T-cell (primary cell): ENCODE measurements at regions not wholly inside any gene's neighbourhood (a gene's known extent, or its start where the extent isn't known, plus 50 kb on each side); places are given as distances from the start of the nearest gene placed in this dataset.

Experiments
- ATAC-seq, 4 experiments: fragments of 200-7000 bp in 3 of 4; fragments of 150-1000 bp in 1 of 4; cut with Tn5 transposase; replicated peaks in 1 of 4; 1 replicate in 3 of 4; 2 replicates in 1 of 4; pipeline ENCODE4 v1.10.0; 2021; ENCODE audit warnings: moderate library complexity in 3 of 4, mild to moderate bottlenecking in 2 of 4, moderate number of reproducible peaks in 1 of 4
- CTCF ChIA-PET, 2 donors: fragments of 300-600 bp; sonication (Branson Sonifier 250); formaldehyde crosslinking; loops; one replicate each; lab custom pipeline; 2022; ENCODE audit warnings: antibody characterized with exemption in 2 of 2; lab: Charles Lee
- POLR2A ChIA-PET, 2 donors: fragments of 300-600 bp; sonication (Branson Sonifier 250); formaldehyde crosslinking; loops; one replicate each; lab custom pipeline; 2022; ENCODE audit warnings: antibody characterized with exemption in 2 of 2; lab: Charles Lee
- DNase-seq, 35 experiments: peaks; one replicate each; pipeline versions ENCODE4 v3.0.0 to v3.0.0-alpha.2; 2013 to 2023
- H3K27ac ChIP-seq: one replicate; pipeline ENCODE4 v1.5.1; 2013; ENCODE audit warnings: low read length
- H3K27me3 ChIP-seq, 2 experiments: replicated peaks in 1 of 2; 1 replicate in 1 of 2; 2 replicates in 1 of 2; pipeline versions ENCODE4 v1.6.1 to v1.7.0; 2013; ENCODE audit warnings: low read length in 1 of 2, mixed read lengths in 1 of 2; ENCODE audit not compliant: control insufficient read depth in 2 of 2, insufficient read depth in 2 of 2; ENCODE audit errors: extremely low read depth in 1 of 2
- H3K36me3 ChIP-seq, 2 donors: 1 replicate in 1 of 2; 2 replicates in 1 of 2; pipeline versions ENCODE4 v1.6.1 to v1.7.0; 2013; ENCODE audit warnings: low read length in 1 of 2; ENCODE audit not compliant: control insufficient read depth in 2 of 2, insufficient read depth in 1 of 2; ENCODE audit errors: extremely low read depth in 1 of 2
- H3K4me1 ChIP-seq, 2 experiments: 1 replicate in 1 of 2; 2 replicates in 1 of 2; pipeline versions ENCODE4 v1.6.1 to v1.7.0; 2013; ENCODE audit warnings: low read length in 2 of 2, mixed read lengths in 1 of 2; ENCODE audit not compliant: insufficient read depth in 2 of 2, control insufficient read depth in 1 of 2; ENCODE audit errors: extremely low read depth in 1 of 2
- H3K4me3 ChIP-seq, 2 donors: 1 replicate in 1 of 2; 2 replicates in 1 of 2; pipeline versions ENCODE4 v1.5.1 to v1.7.0; 2013; ENCODE audit warnings: mild to moderate bottlenecking in 2 of 2, low read length in 1 of 2, moderate library complexity in 1 of 2; ENCODE audit not compliant: control insufficient read depth in 1 of 2; ENCODE audit errors: extremely low read depth in 1 of 2
- H3K9me3 ChIP-seq: 2 replicates; pipeline ENCODE4 v1.7.0; 2013
- H3K27ac Mint-ChIP-seq, 2 donors: one replicate each; pipeline ENCODE4 v1.8.0; 2020 to 2021; ENCODE audit warnings: mild to moderate bottlenecking in 2 of 2, mixed read lengths in 2 of 2
- H3K27me3 Mint-ChIP-seq, 2 donors: one replicate each; pipeline ENCODE4 v1.8.0; 2021 to 2022; ENCODE audit warnings: mixed read lengths in 2 of 2
- H3K36me3 Mint-ChIP-seq: one replicate; pipeline ENCODE4 v1.8.0; 2021; ENCODE audit warnings: mixed read lengths
- H3K4me1 Mint-ChIP-seq, 3 donors: one replicate each; pipeline ENCODE4 v1.8.0; 2020 to 2022; ENCODE audit warnings: mixed read lengths in 3 of 3, mild to moderate bottlenecking in 1 of 3
- H3K4me3 Mint-ChIP-seq, 3 donors: one replicate each; pipeline ENCODE4 v1.8.0; 2020 to 2022; ENCODE audit warnings: mild to moderate bottlenecking in 3 of 3, mixed read lengths in 3 of 3, moderate library complexity in 3 of 3
- H3K9me3 Mint-ChIP-seq, 3 donors: one replicate each; pipeline ENCODE4 v1.8.0; 2020 to 2022; ENCODE audit warnings: mixed read lengths in 3 of 3
- WGBS: methylation state at CpG from one replicate; pipeline ENCODE4 v1.1.5; 2013; ENCODE audit warnings: missing lambda C conversion rate; ENCODE audit not compliant: insufficient coverage; 5-methylcytosine and 5-hydroxymethylcytosine counted together

GRCh38 chr2:34419856-34420255, 820.8 kb upstream of the FAM98A start:
- Histone ChIP-seq H3K36me3 (no peaks in the 10 kb centered on the region), H3K4me1 (no peaks in the 10 kb centered on the region), H3K27me3 (no peaks in the 10 kb centered on the region), H3K4me3 (no peak overlapping the region), H3K27ac (no peak overlapping the region), H3K9me3 (peaks cover 3% of the 10 kb centered on the region)
- H3K36me3 Mint-ChIP-seq, result no peaks in the 10 kb centered on the region
- no peaks in the 10 kb centered on the region for H3K4me1 Mint-ChIP-seq
- ChIA-PET POLR2A (no interaction called here), CTCF (interaction anchor here in 1 of 2 donors (0.6 kb wide), 1 partner anchor 614 kb away, joined by 6 read pairs; no protein-coding TSS in a partner anchor)
- no peak for ATAC-seq
- H3K4me3 Mint-ChIP-seq, result no peak overlapping the region
- no peak overlapping the region for H3K27ac Mint-ChIP-seq
- H3K27me3 Mint-ChIP-seq, result no peaks in the 10 kb centered on the region
- peaks cover 11 to 17% (median 13%) of the 10 kb centered on the region in 3 donors for H3K9me3 Mint-ChIP-seq
- no peak for DNase-seq

- CTCF ChIA-PET, result no interaction called here
- POLR2A ChIA-PET, result no interaction called here
- WGBS, result no CpG with 5 or more reads among the region's 2 CpGs
- Histone ChIP-seq H3K4me3 (no peak overlapping the region), H3K9me3 (peaks cover under 1% of the 10 kb centered on the region), H3K36me3 (no peaks in the 10 kb centered on the region), H3K27ac (no peak overlapping the region), H3K27me3 (no peaks in the 10 kb centered on the region), H3K4me1 (no peaks in the 10 kb centered on the region)
- Mint-ChIP-seq H3K27ac (no peak overlapping the region), H3K4me3 (no peak overlapping the region), H3K4me1 (no peaks in the 10 kb centered on the region), H3K27me3 (no peaks in the 10 kb centered on the region), H3K9me3 (peaks cover 0 to 8% (median 7%) of the 10 kb centered on the region in 3 donors), H3K36me3 (no peaks in the 10 kb centered on the region)
- DNase-seq (no peak), ATAC-seq (no peak)
These were observed 817.8 kb upstream of the FAM98A start for GRCh38 chr2:34416856-34417255.

- Histone ChIP-seq H3K27me3 (no peaks in the 10 kb centered on the region), H3K4me1 (no peaks in the 10 kb centered on the region), H3K4me3 (no peak overlapping the region), H3K9me3 (no peaks in the 10 kb centered on the region), H3K27ac (no peak overlapping the region), H3K36me3 (no peaks in the 10 kb centered on the region)
- POLR2A ChIA-PET, result no interaction called here
- CTCF ChIA-PET, result interaction anchor here in 1 of 2 donors (0.7 kb wide), 1 partner anchor 28 kb away, joined by 16 read pairs; no protein-coding TSS in a partner anchor
- 67% methylated on average over 3 of the region's 4 CpGs for WGBS
- DNase-seq (no peak), ATAC-seq (no peak)
- Mint-ChIP-seq H3K36me3 (no peaks in the 10 kb centered on the region), H3K27me3 (no peaks in the 10 kb centered on the region), H3K27ac (no peak overlapping the region), H3K9me3 (peaks cover 3 to 8% (median 7%) of the 10 kb centered on the region in 3 donors), H3K4me1 (no peaks in the 10 kb centered on the region), H3K4me3 (no peak overlapping the region)
These were observed 815.8 kb upstream of the FAM98A start for GRCh38 chr2:34414856-34415255.

DNA sequence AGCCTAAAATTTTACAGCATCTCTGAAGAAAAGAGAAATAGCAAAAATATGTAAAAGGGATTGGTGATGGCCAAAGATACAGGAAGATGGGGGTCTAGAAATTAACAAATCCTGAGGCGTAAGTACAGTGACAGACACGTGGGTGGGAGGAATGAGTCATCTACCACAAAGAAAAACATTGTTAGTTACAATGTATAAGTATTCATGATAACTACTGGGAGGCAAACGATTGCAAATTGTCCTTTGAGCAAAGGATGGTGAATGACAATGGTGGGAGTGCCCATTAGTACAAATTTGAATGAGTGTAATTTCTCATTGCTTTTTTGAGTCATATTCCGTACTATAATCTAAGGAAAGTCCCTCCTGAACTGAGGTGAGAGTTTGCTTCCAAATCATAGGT, 809.0 kb upstream of the FAM98A start:
- no peaks in the 10 kb centered on the region for H3K36me3 Mint-ChIP-seq
- ChIA-PET POLR2A (no interaction called here), CTCF (no interaction called here)
- H3K4me3 Mint-ChIP-seq, result no peak overlapping the region
- Histone ChIP-seq H3K4me1 (no peaks in the 10 kb centered on the region), H3K4me3 (no peak overlapping the region), H3K36me3 (no peaks in the 10 kb centered on the region), H3K9me3 (no peaks in the 10 kb centered on the region), H3K27me3 (no peaks in the 10 kb centered on the region), H3K27ac (no peak overlapping the region)
- ATAC-seq (no peak), DNase-seq (no peak)
- no CpG with 5 or more reads among the region's 4 CpGs for WGBS
- no peaks in the 10 kb centered on the region for H3K27me3 Mint-ChIP-seq
- no peaks in the 10 kb centered on the region for H3K4me1 Mint-ChIP-seq
- no peak overlapping the region for H3K27ac Mint-ChIP-seq
- H3K9me3 Mint-ChIP-seq, result peaks cover 3 to 9% (median 4%) of the 10 kb centered on the region in 3 donors

GRCh38 chr2:34403512-34403911, 804.4 kb upstream of the FAM98A start:
- Histone ChIP-seq H3K27ac (no peak overlapping the region), H3K36me3 (no peaks in the 10 kb centered on the region), H3K27me3 (no peaks in the 10 kb centered on the region), H3K4me3 (no peak overlapping the region), H3K4me1 (no peaks in the 10 kb centered on the region), H3K9me3 (no peaks in the 10 kb centered on the region)
- peaks cover 0 to 9% (median 2%) of the 10 kb centered on the region in 3 donors for H3K9me3 Mint-ChIP-seq
- POLR2A ChIA-PET, result no interaction called here
- H3K4me1 Mint-ChIP-seq, result no peaks in the 10 kb centered on the region
- CTCF ChIA-PET, result no interaction called here
- no CpG with 5 or more reads among the region's 2 CpGs for WGBS
- H3K27ac Mint-ChIP-seq, result no peak overlapping the region
- H3K4me3 Mint-ChIP-seq, result no peak overlapping the region
- DNase-seq (no peak), ATAC-seq (no peak)
- no peaks in the 10 kb centered on the region for H3K27me3 Mint-ChIP-seq
- no peaks in the 10 kb centered on the region for H3K36me3 Mint-ChIP-seq

DNA sequence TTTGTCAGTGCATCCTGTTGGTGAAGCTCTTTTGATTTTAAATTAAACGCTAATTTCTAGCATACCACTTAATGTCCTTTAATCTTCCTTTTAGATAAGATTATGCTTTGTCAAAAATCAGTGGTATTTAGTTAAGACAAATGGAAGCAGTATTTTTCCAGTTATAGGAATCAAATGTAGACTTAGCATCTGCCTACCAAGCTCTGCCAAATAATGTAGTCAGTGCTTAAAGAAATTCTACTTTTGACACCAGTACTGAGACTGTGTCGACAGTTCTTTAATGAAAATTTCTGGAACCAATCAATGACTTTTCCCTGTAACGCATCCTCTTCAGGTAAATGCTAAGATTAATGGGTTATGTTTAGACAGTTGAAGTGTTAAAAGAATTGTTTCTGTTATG, 803.3 kb upstream of the FAM98A start:
- H3K4me1 ChIP-seq, result no peaks in the 10 kb centered on the region
- H3K9me3 ChIP-seq, result no peaks in the 10 kb centered on the region
- POLR2A ChIA-PET, result no interaction called here

GRCh38 chr2:34401186-34401585, 802.1 kb upstream of the FAM98A start:
- H3K4me3 ChIP-seq, result no peak overlapping the region
- H3K27ac ChIP-seq, result no peak overlapping the region
- H3K36me3 ChIP-seq, result no peaks in the 10 kb centered on the region
- H3K9me3 Mint-ChIP-seq, result peaks cover 0 to 2% (median 0%) of the 10 kb centered on the region in 3 donors
- no peak for ATAC-seq
- DNase-seq, result no peak
- no peaks in the 10 kb centered on the region for H3K36me3 Mint-ChIP-seq
- H3K27me3 ChIP-seq, result no peaks in the 10 kb centered on the region
- no peak overlapping the region for H3K27ac Mint-ChIP-seq
- H3K9me3 ChIP-seq, result no peaks in the 10 kb centered on the region
- no peaks in the 10 kb centered on the region for H3K4me1 ChIP-seq
- CTCF ChIA-PET, result no interaction called here
- H3K4me1 Mint-ChIP-seq, result no peaks in the 10 kb centered on the region
- 71% methylated on average over 2 of the region's 5 CpGs for whole genome bisulfite sequencing
- H3K4me3 Mint-ChIP-seq, result no peak overlapping the region
- POLR2A ChIA-PET, result no interaction called here
- no peaks in the 10 kb centered on the region for H3K27me3 Mint-ChIP-seq

More for the DNA sequence above, 803.3 kb upstream of the FAM98A start:
- Mint-ChIP-seq H3K27me3 (no peaks in the 10 kb centered on the region), H3K9me3 (peaks cover 0 to 2% (median 0%) of the 10 kb centered on the region in 3 donors), H3K4me3 (no peak overlapping the region), H3K36me3 (no peaks in the 10 kb centered on the region), H3K4me1 (no peaks in the 10 kb centered on the region), H3K27ac (no peak overlapping the region)
- CTCF ChIA-PET, result no interaction called here
- Histone ChIP-seq H3K27ac (no peak overlapping the region), H3K27me3 (no peaks in the 10 kb centered on the region), H3K36me3 (no peaks in the 10 kb centered on the region), H3K4me3 (no peak overlapping the region)
- WGBS, result no CpG with 5 or more reads among the region's 3 CpGs
- DNase-seq (no peak), ATAC-seq (no peak)
